Kidney epithelial cell (primary cell): ENCODE measurements at regions not wholly inside any gene's neighbourhood (a gene's known extent, or its start where the extent isn't known, plus 50 kb on each side); places are given as distances from the start of the nearest gene placed in this dataset.

Experiments
- DNase-seq: peaks from one replicate; pipeline ENCODE4 v3.0.0-alpha.2; 2010; ENCODE audit warnings: low read depth
- H3K27me3 ChIP-seq: 2 replicates; pipeline ENCODE4 v1.6.0; 2011; ENCODE audit warnings: low read length; ENCODE audit not compliant: control insufficient read depth, insufficient read depth
- H3K36me3 ChIP-seq: 2 replicates; pipeline ENCODE4 v1.5.1; 2011; ENCODE audit warnings: low read length; ENCODE audit not compliant: control insufficient read depth, insufficient read depth
- H3K4me3 ChIP-seq: 2 replicates; pipeline ENCODE4 v1.5.1; 2011; ENCODE audit warnings: low read depth, mild to moderate bottlenecking, control low read depth, low read length
- TF ChIP-seq, protein P1 (sequence below): IDR thresholded peaks from 2 replicates; pipeline ENCODE4 v1.5.1; 2011; ENCODE audit warnings: mild to moderate bottlenecking, moderate library complexity, low read length, control low read depth, inconsistent platforms; ENCODE audit not compliant: insufficient read depth, poor library complexity, severe bottlenecking

DNA sequence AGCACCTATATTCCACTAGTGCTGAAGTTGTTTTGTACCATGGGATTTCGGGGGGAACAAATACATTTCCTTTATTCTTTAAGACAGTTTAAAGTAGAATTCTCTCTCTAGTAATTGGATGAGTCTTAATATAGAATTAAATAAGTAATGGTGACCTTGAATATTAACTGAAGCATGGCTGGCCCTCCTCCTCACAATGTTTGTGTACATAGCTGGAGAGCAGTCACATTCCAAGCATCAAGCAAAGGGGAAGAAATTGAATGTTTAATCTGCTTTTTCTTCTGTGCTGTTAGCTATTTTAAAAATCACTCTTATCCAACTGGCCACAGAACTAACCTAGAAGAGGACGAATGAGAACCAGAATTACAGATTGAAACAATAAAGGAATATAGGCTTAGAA, 906.9 kb downstream of the CCSER2 start:
- no peaks in the 10 kb centered on the region for H3K27me3 ChIP-seq
- no peak overlapping the region for H3K4me3 ChIP-seq
- H3K36me3 ChIP-seq, result no peaks in the 10 kb centered on the region
- TF ChIP-seq, protein P1, sequence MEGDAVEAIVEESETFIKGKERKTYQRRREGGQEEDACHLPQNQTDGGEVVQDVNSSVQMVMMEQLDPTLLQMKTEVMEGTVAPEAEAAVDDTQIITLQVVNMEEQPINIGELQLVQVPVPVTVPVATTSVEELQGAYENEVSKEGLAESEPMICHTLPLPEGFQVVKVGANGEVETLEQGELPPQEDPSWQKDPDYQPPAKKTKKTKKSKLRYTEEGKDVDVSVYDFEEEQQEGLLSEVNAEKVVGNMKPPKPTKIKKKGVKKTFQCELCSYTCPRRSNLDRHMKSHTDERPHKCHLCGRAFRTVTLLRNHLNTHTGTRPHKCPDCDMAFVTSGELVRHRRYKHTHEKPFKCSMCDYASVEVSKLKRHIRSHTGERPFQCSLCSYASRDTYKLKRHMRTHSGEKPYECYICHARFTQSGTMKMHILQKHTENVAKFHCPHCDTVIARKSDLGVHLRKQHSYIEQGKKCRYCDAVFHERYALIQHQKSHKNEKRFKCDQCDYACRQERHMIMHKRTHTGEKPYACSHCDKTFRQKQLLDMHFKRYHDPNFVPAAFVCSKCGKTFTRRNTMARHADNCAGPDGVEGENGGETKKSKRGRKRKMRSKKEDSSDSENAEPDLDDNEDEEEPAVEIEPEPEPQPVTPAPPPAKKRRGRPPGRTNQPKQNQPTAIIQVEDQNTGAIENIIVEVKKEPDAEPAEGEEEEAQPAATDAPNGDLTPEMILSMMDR, result no peak
- no peak for DNase-seq

DNA sequence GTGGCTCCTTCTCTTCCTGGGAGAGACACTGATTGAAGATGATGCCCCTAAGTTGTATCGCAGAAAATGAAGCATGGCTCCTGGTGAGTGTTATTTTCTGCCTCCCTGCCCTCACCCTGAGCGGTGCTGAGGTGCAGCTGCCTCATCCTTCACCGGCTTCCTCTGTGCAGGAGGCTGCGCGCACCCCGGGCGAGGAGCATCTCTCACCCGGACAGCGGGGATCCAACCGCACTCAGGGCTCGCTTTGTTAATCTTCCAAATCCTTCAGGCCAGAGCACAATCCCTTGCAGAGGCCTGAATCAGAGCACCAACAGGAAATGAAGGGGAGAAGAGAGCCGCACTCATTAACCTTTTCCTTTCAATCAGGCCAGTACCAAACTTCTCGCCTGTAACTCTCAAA, 910.3 kb downstream of the CCSER2 start:
- no peak overlapping the region for H3K4me3 ChIP-seq
- H3K27me3 ChIP-seq, result no peaks in the 10 kb centered on the region
- TF ChIP-seq, protein P1, result no peak
- no peak for DNase-seq
- H3K36me3 ChIP-seq, result no peaks in the 10 kb centered on the region

DNA sequence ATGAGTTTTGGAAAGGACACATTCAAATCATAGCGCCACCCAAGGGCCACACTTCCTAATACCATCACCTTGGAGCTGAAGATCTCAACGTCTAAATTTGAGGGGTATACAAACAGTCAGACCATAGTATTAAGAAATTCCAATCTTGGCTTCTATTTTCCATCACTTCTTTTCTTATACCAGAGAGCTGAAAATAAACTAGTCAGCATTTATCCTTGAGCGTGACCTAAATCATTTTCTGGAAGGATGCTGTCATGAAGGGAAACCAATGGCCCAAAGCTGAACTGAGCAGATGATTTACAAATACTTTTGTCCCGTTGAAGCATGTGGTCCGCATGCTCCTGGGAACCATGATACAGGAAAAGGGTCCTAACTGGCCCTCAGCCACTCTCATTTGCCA, 921.9 kb downstream of the CCSER2 start:
- Histone ChIP-seq H3K4me3 (no peak overlapping the region), H3K36me3 (no peaks in the 10 kb centered on the region), H3K27me3 (no peaks in the 10 kb centered on the region)
- TF ChIP-seq, protein P1, result no peak
- no peak for DNase-seq

GRCh38 chr10:85256481-85256880, 928.1 kb downstream of the CCSER2 start:
- H3K4me3 ChIP-seq, result no peak overlapping the region
- TF ChIP-seq, protein P1, result no peak
- no peaks in the 10 kb centered on the region for H3K27me3 ChIP-seq
- H3K36me3 ChIP-seq, result no peaks in the 10 kb centered on the region
- no peak for DNase-seq

DNA sequence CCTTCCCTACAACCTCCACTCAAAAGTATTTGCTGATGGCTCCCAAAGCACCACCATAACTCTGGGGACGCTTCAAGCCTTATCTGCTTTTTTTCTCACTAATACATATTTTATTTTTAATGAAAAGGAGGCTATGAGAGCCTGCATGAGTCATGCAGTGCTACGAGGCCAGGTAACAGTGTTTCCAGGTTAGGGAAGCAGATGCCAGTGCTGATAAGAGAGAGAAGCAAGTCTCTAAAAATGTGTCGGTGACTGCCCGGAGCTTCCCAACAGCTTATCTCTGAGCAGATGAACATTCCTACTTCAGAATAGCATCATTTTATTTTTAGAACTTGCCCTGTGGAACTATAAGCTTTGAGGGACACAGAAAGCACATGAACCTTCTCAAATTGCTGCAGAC, 931.5 kb downstream of the CCSER2 start:
- H3K4me3 ChIP-seq, result no peak overlapping the region
- H3K36me3 ChIP-seq, result no peaks in the 10 kb centered on the region
- DNase-seq, result no peak
- H3K27me3 ChIP-seq, result no peaks in the 10 kb centered on the region
- TF ChIP-seq, protein P1, result no peak

GRCh38 chr10:85262992-85263391, 934.6 kb downstream of the CCSER2 start:
- TF ChIP-seq, protein P1, result no peak
- no peaks in the 10 kb centered on the region for H3K27me3 ChIP-seq
- no peak for DNase-seq
- H3K36me3 ChIP-seq, result no peaks in the 10 kb centered on the region
- H3K4me3 ChIP-seq, result no peak overlapping the region
